ENCODE measurements at regions not wholly inside any gene's neighbourhood (a gene's known extent, or its start where the extent isn't known, plus 50 kb on each side); places are given as distances from the start of the nearest gene placed in this dataset.

DNA sequence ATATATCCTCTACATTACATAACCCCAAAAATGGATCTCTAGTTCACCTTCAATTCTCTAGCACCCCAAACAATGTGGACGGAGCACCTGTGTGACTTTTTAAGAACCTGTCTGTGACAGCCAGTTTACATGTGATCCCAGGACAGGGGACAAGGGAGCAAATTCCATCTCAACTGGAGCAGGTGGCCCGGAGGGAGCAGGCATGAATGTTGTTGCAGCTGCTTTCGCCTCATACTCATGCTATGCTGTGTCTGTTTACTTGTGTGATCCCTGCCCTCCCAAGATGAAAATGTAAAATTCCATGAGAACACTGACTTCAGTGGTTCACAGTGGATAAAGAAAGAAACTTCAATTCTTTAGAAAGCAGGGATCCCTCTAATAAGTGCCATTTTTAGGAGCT is 600.3 kb downstream of the CDH26 start:
- TF ChIP-seq, protein P1, sequence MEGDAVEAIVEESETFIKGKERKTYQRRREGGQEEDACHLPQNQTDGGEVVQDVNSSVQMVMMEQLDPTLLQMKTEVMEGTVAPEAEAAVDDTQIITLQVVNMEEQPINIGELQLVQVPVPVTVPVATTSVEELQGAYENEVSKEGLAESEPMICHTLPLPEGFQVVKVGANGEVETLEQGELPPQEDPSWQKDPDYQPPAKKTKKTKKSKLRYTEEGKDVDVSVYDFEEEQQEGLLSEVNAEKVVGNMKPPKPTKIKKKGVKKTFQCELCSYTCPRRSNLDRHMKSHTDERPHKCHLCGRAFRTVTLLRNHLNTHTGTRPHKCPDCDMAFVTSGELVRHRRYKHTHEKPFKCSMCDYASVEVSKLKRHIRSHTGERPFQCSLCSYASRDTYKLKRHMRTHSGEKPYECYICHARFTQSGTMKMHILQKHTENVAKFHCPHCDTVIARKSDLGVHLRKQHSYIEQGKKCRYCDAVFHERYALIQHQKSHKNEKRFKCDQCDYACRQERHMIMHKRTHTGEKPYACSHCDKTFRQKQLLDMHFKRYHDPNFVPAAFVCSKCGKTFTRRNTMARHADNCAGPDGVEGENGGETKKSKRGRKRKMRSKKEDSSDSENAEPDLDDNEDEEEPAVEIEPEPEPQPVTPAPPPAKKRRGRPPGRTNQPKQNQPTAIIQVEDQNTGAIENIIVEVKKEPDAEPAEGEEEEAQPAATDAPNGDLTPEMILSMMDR (IDR thresholded peaks at IDR 0.05; ENCODE audit: insufficient read depth, low read depth, low read length): no peak
- TF ChIP-seq EZH2 (IDR thresholded peaks at IDR 0.05; ENCODE audit: insufficient read depth, low read length): no peak

Measured in astrocyte (in vitro differentiated cells and primary cell).